ENCODE measurements at regions not wholly inside any gene's neighbourhood (a gene's known extent, or its start where the extent isn't known, plus 50 kb on each side); places are given as distances from the start of the nearest gene placed in this dataset.

- no peak for ATAC-seq
- H3K4me1 ChIP-seq (ENCODE audit: insufficient read depth), result 0 out of 2 replicates have a peak, but pooled peaks cover 7% of the 10 kb centered on the region
- Mint-ChIP-seq H3K36me3 (ENCODE audit: low read depth) (peaks cover 3% of the 10 kb centered on the region; the same call in 2 of the 3 replicates), H3K4me1 (peaks cover 15% of the 10 kb centered on the region), H3K27me3 (ENCODE audit: insufficient read depth, low read depth, poor library complexity) (no peaks in the 10 kb centered on the region), H3K9me3 (peaks cover 9% of the 10 kb centered on the region; the same call in 2 of the 3 replicates), H3K27ac (no peak overlapping the region), H3K4me3 (no peak overlapping the region)
- DNase-seq (ENCODE audit: low spot score), result no peak
- no peak overlapping the region for H3K4me3 ChIP-seq
- H4K20me1 ChIP-seq (replicated peaks; ENCODE audit: insufficient read depth), result no peaks in the 10 kb centered on the region
- H3K27me3 ChIP-seq (ENCODE audit: insufficient read depth), result no peaks in the 10 kb centered on the region
- H3K9me2 ChIP-seq (ENCODE audit: insufficient read depth), result no peaks in the 10 kb centered on the region
- H3F3A ChIP-seq (replicated peaks; ENCODE audit: low read depth), result no peaks in the 10 kb centered on the region
- H3K36me3 ChIP-seq (ENCODE audit: insufficient read depth), result no peaks in the 10 kb centered on the region; the same call in 1 of the 2 replicates
- TF ChIP-seq EZH2 (IDR thresholded peaks at IDR 0.05; ENCODE audit: low read depth, unreplicated experiment) (no peak), CREB1 (CRISPR knock-in tag; IDR thresholded peaks at IDR 0.05; ENCODE audit: low read depth) (no peak), ZNF462 (CRISPR knock-in tag; IDR thresholded peaks at IDR 0.05) (no peak), ZNF331 (CRISPR knock-in tag; IDR thresholded peaks at IDR 0.05; ENCODE audit: low read depth) (no peak), JUNB (IDR thresholded peaks at IDR 0.05; ENCODE audit: unreplicated experiment) (no peak), ETS1 (IDR thresholded peaks at IDR 0.05) (no peak), POLR2AphosphoS5 (IDR thresholded peaks at IDR 0.05; ENCODE audit: low read depth) (no peak), NANOG (IDR thresholded peaks at IDR 0.05; ENCODE audit: borderline replicate concordance) (no peak), STAT1 (IDR thresholded peaks at IDR 0.05; ENCODE audit: unreplicated experiment) (no peak), CTCF (conservative IDR thresholded peaks at IDR 0.05; ENCODE audit: low read depth in 2 of 2) (no peak), REST (IDR thresholded peaks at IDR 0.05; ENCODE audit: unreplicated experiment) (no peak), ZNF114 (CRISPR knock-in tag; IDR thresholded peaks at IDR 0.05) (no peak), EZH2phosphoT487 (IDR thresholded peaks at IDR 0.05; ENCODE audit: unreplicated experiment) (no peak)
- no peaks in the 10 kb centered on the region for H3K79me2 ChIP-seq (replicated peaks; ENCODE audit: insufficient read depth)
- no peak overlapping the region for H3K4me2 ChIP-seq
- H2AFZ ChIP-seq, result peak overlapping the region; percentile 11; the same call in 1 of the 2 replicates
- no peak overlapping the region for H3K27ac ChIP-seq (ENCODE audit: low read depth)
These were observed 92.0 kb upstream of the CAMK1G start for GRCh38 chr1:209491496-209491895.

All from GM23338 (cell line).